ENCODE measurements at regions not wholly inside any gene's neighbourhood (a gene's known extent, or its start where the extent isn't known, plus 50 kb on each side); places are given as distances from the start of the nearest gene placed in this dataset.
"Not testable (repeated sequence)": the region's sequence is repeated elsewhere in the genome, so short reads cannot be mapped to it uniquely, and the experiment has no call there.

DNA sequence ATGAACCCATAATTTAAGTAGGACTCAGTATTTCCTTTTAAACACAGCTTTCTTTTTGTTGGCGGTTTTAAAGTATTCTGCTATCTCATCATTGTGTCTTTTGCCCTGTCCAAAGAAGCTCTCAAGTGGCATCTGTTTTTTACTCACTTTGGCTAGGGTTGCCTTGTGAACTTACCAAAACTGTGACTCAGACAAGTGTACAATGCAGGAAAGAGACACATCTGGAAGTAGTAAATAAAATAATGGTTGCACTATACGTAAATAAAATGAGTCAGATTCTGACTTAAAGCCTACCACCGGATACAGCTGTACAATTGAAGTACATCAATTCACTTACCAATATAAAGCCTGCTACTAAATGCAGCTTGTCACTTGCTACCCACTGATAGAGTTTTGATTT, 619.2 kb upstream of the LRFN5 start:
- TF ChIP-seq JUND (IDR thresholded peaks at IDR 0.05; ENCODE audit: low read depth): no peak
- in situ Hi-C loops (cut with HindIII; ENCODE audit: low pct_unique_long_range_greater_than_20kb, low sequenced_read_pairs): no loop called here
- DNase-seq (ENCODE audit: low read depth in 1 of 2, low spot score in 1 of 2): no peak

GRCh38 chr14:40986655-40987054, 620.0 kb upstream of the LRFN5 start:
- in situ Hi-C loops (cut with HindIII; ENCODE audit: low pct_unique_long_range_greater_than_20kb, low sequenced_read_pairs): no loop called here
- no peak for TF ChIP-seq JUND (IDR thresholded peaks at IDR 0.05; ENCODE audit: low read depth)
- no peak for DNase-seq (ENCODE audit: low read depth in 1 of 2, low spot score in 1 of 2)

DNA sequence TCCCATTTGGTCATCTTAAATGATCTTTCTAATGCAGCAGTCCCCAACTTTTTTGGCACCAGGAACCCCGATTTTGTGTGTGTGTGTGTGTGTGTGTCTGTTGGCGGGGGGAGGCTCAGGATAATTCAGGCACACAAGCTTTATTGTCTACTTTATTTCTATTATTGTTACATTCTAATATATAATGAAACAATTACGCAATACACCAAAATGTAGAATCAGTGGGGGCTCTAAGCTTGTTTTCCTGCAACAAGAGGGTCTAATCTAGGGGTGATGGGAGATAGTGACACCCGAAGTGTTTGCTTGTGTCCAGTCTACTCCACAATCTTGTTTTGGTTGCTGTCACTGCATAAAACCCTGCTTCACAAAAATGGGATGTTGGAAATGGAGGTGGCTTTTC, 621.1 kb upstream of the LRFN5 start:
- DNase-seq (ENCODE audit: low read depth in 1 of 2, low spot score in 1 of 2): no peak
- TF ChIP-seq JUND (IDR thresholded peaks at IDR 0.05; ENCODE audit: low read depth): no peak
- in situ Hi-C loops (cut with HindIII; ENCODE audit: low pct_unique_long_range_greater_than_20kb, low sequenced_read_pairs): no loop called here

- in situ Hi-C loops (cut with HindIII; ENCODE audit: low pct_unique_long_range_greater_than_20kb, low sequenced_read_pairs): no loop called here
- peak; percentile 46; the same call in 1 of the 2 replicates for TF ChIP-seq JUND (IDR thresholded peaks at IDR 0.05; ENCODE audit: low read depth)
- peak in 1 of 2 experiments; percentile 45 for DNase-seq (ENCODE audit: low read depth in 1 of 2, low spot score in 1 of 2)
Measured at GRCh38 chr14:40983604-40984003, 623.1 kb upstream of the LRFN5 start.

DNA sequence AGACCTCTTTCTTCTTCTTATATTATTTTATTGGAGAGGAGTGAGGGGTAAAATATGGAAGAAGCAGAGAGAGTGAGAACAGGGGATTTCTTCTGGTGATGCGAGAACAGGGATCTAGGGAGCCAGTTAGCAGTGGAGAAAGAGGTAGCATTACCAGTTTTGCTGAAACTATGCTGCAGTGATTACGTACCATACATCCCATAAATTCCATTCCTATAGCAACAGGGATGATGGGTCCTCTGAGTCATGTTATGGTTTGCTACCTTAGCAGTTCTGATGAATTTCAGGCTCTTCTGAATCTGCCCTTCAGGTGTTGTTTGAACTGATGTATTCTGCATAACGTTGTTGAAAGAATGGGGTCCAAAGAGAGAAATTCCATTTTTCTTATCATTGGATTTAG, 625.4 kb upstream of the LRFN5 start:
- DNase-seq (ENCODE audit: low read depth in 1 of 2, low spot score in 1 of 2): peak in 1 of 2 experiments; percentile 40
- in situ Hi-C loops (cut with HindIII; ENCODE audit: low pct_unique_long_range_greater_than_20kb, low sequenced_read_pairs): no loop called here

DNA sequence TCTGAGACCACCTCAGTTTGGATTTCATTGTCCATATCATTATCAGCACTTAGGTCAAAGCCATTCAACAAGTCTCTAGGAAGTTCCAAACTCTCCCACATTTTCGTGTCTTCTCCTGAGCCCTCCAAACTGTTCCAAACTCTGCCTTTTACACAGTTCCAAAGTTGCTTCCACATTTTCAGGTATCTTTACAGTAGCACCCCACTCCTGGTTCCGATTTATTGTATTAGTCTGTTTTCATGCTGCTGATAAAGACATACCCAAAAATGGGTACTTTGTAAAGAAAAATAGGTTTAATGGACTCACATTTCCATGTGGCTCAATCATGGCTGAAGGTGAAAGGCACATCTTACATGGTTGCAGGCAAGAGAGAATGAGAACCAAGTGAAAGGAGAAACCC, 646.4 kb upstream of the LRFN5 start:
- DNase-seq (ENCODE audit: low read depth in 1 of 2, low spot score in 1 of 2); in situ Hi-C loops (cut with HindIII; ENCODE audit: low pct_unique_long_range_greater_than_20kb, low sequenced_read_pairs): not testable (repeated sequence)

More for the DNA sequence above, 625.4 kb upstream of the LRFN5 start:
- TF ChIP-seq JUND (IDR thresholded peaks at IDR 0.05; ENCODE audit: low read depth): no peak

- DNase-seq (ENCODE audit: low read depth in 1 of 2, low spot score in 1 of 2): peak in 1 of 2 experiments; percentile 47
- TF ChIP-seq JUND (IDR thresholded peaks at IDR 0.05; ENCODE audit: low read depth): no peak
- in situ Hi-C loops (cut with HindIII; ENCODE audit: low pct_unique_long_range_greater_than_20kb, low sequenced_read_pairs): no loop called here
Measured at GRCh38 chr14:40955131-40955505, 651.6 kb upstream of the LRFN5 start.

DNA sequence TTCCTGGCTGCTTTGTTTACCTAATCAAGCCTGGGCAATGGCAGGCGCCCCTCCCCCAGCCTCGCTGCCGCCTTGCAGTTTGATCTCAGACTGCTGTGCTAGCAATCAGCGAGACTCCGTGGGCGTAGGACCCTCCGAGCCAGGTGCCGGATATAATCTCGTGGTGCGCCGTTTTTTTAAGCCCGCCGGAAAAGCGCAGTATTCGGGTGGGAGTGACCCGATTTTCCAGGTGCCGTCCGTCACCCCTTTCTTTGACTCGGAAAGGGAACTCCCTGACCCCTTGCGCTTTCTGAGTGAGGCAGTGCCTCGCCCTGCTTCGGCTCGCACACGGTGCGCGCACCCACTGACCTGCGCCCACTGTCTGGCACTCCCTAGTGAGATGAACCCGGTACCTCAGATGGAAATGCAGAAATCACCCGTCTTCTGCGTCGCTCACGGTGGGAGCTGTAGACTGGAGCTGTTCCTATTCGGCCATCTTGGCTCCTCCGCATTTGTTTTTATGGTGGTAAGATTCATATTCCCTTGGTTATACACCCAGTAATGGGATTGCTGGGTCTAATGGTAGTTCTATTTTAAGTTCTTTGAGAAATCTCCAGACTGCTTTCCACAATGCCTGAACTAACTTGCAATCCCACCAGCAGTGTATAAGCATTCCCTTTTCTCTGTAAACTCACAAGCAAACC, 652.1 kb upstream of the LRFN5 start:
- peak in 1 of 2 experiments; percentile 39 for DNase-seq (ENCODE audit: low read depth in 1 of 2, low spot score in 1 of 2)
- in situ Hi-C loops (cut with HindIII; ENCODE audit: low pct_unique_long_range_greater_than_20kb, low sequenced_read_pairs): not testable (repeated sequence)

GRCh38 chr14:40944521-40944920, 662.2 kb upstream of the LRFN5 start:
- DNase-seq (ENCODE audit: low read depth in 1 of 2, low spot score in 1 of 2): no peak
- in situ Hi-C loops (cut with HindIII; ENCODE audit: low pct_unique_long_range_greater_than_20kb, low sequenced_read_pairs): no loop called here

DNA sequence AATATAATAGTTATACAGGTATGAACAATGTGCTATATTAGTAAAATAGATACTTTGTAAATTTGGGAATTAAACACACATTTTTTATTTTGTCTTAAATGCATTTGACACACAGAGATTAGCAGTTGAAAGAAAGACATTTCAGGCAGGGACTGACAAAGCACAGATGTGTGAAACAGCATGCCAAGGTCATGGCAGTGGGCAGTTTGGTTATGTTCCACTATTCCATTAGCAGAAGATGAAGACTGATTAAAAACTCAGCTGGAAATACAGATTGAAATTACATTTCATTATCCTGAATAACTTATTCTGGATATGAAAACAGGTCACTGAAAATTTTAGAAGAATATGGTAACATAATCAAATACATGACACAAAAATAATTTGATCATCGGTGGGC, 669.8 kb upstream of the LRFN5 start:
- in situ Hi-C loops (cut with HindIII; ENCODE audit: low pct_unique_long_range_greater_than_20kb, low sequenced_read_pairs): no loop called here
- DNase-seq (ENCODE audit: low read depth in 1 of 2, low spot score in 1 of 2): no peak
- no peak for TF ChIP-seq JUND (IDR thresholded peaks at IDR 0.05; ENCODE audit: low read depth)

More at GRCh38 chr14:40944521-40944920, 662.2 kb upstream of the LRFN5 start:
- TF ChIP-seq JUND (IDR thresholded peaks at IDR 0.05; ENCODE audit: low read depth): no peak

DNA sequence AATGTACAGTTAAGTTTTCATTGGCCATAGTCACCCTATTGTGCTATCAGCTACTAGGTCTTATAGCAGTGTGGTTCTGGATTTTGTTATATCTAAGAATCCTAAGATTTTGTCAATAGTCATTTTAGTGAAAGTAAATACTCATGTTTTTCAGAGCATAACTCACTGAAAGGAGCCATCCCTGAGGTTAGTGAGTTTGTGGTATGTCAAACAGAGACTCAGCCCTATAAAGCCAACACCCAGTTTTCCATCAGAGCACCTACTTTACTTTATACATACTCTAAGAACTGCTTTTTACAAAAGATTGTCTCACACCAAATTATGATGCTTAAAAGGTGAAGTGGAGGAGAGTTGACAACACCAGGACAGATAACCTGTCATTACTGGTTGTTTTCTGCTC, 686.3 kb upstream of the LRFN5 start:
- no peak for TF ChIP-seq JUND (IDR thresholded peaks at IDR 0.05; ENCODE audit: low read depth)
- DNase-seq (ENCODE audit: low read depth in 1 of 2, low spot score in 1 of 2): no peak
- in situ Hi-C loops (cut with HindIII; ENCODE audit: low pct_unique_long_range_greater_than_20kb, low sequenced_read_pairs): no loop called here

DNA sequence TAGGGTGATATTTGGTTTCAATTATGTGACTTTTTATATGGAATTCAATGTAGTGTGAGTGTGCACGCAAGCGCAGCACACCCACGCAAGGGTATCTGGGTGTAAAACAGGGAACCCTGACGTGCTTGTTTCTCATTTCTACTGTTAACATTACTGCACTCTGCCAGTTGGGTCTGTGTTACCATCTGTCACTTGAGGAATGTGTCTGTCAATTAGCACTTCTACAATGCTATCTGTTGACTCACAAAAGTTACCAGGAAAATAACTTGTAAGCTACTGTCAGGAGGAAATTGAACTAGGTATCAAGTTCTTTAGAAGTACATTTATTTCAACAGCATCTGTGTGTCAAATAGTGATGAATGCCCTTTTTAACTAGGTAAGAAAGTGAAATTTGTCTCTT, 695.5 kb upstream of the LRFN5 start:
- no peak for DNase-seq (ENCODE audit: low read depth in 1 of 2, low spot score in 1 of 2)
- in situ Hi-C loops (cut with HindIII; ENCODE audit: low pct_unique_long_range_greater_than_20kb, low sequenced_read_pairs): no loop called here
- TF ChIP-seq JUND (IDR thresholded peaks at IDR 0.05; ENCODE audit: low read depth): no peak

GRCh38 chr14:40909906-40910305, 696.8 kb upstream of the LRFN5 start:
- TF ChIP-seq JUND (IDR thresholded peaks at IDR 0.05; ENCODE audit: low read depth): no peak
- peak; percentile 12 to 16 for DNase-seq (ENCODE audit: low read depth in 1 of 2, low spot score in 1 of 2)
- in situ Hi-C loops (cut with HindIII; ENCODE audit: low pct_unique_long_range_greater_than_20kb, low sequenced_read_pairs): no loop called here

- TF ChIP-seq JUND (IDR thresholded peaks at IDR 0.05; ENCODE audit: low read depth): no peak
- in situ Hi-C loops (cut with HindIII; ENCODE audit: low pct_unique_long_range_greater_than_20kb, low sequenced_read_pairs): no loop called here
- no peak for DNase-seq (ENCODE audit: low read depth in 1 of 2, low spot score in 1 of 2)
Measured at GRCh38 chr14:40903709-40904108, 703.0 kb upstream of the LRFN5 start.

Data from T47D (cell line).